DOHH2 (cell line): ENCODE measurements at regions not wholly inside any gene's neighbourhood (a gene's known extent, or its start where the extent isn't known, plus 50 kb on each side); places are given as distances from the start of the nearest gene placed in this dataset.

ENCODE experiments used
- H3F3A ChIP-seq: fragments of 200-600 bp; sonication (generic), shearing (Covaris generic); 2 replicates; pipeline ENCODE4 v1.6.0; 2016; ENCODE audit warnings: antibody characterized with exemption, mild to moderate bottlenecking; ENCODE audit not compliant: control insufficient read depth, insufficient read depth
- H3K27ac ChIP-seq: fragments of 200-600 bp; sonication (generic); 2 replicates; pipeline ENCODE4 v1.5.1; 2014; ENCODE audit warnings: low read depth, mild to moderate bottlenecking, low read length, moderate library complexity
- H3K27me3 ChIP-seq: fragments of 200-600 bp; sonication (generic); 2 replicates; pipeline ENCODE4 v1.6.1; 2014; ENCODE audit warnings: mild to moderate bottlenecking, low read length, mixed read lengths; ENCODE audit not compliant: control insufficient read depth
- H3K36me3 ChIP-seq: fragments of 200-600 bp; sonication (generic); 2 replicates; pipeline ENCODE4 v1.6.1; 2014; ENCODE audit warnings: mild to moderate bottlenecking, low read length, moderate library complexity, mixed read lengths; ENCODE audit not compliant: control insufficient read depth
- H3K4me1 ChIP-seq: fragments of 200-600 bp; sonication (generic); 2 replicates; pipeline ENCODE4 v1.6.1; 2014; ENCODE audit warnings: mild to moderate bottlenecking, low read length, mixed read lengths; ENCODE audit not compliant: control insufficient read depth
- H3K4me2 ChIP-seq: fragments of 200-600 bp; sonication (generic); 2 replicates; pipeline ENCODE4 v1.6.0; 2014; ENCODE audit warnings: mild to moderate bottlenecking, low read length, moderate library complexity
- H3K4me3 ChIP-seq: fragments of 200-600 bp; sonication (generic); 2 replicates; pipeline ENCODE4 v1.5.1; 2014; ENCODE audit warnings: mild to moderate bottlenecking, low read length, mixed read lengths
- H3K79me2 ChIP-seq: fragments of 200-600 bp; sonication (generic); 2 replicates; pipeline ENCODE4 v1.6.1; 2014; ENCODE audit warnings: mild to moderate bottlenecking, low read length, mixed read lengths; ENCODE audit not compliant: control insufficient read depth
- H3K9me2 ChIP-seq: fragments of 200-600 bp; sonication (generic); replicated peaks from 2 replicates; pipeline ENCODE4 v1.6.1; 2014; ENCODE audit warnings: mild to moderate bottlenecking, low read length, mixed read lengths; ENCODE audit not compliant: control insufficient read depth
- H3K9me3 ChIP-seq: fragments of 200-600 bp; sonication (generic); 2 replicates; pipeline ENCODE4 v1.6.1; 2014; ENCODE audit warnings: antibody characterized with exemption, low read length, mixed read lengths; ENCODE audit not compliant: control insufficient read depth, insufficient read depth
- H4K20me1 ChIP-seq: fragments of 200-600 bp; sonication (generic); 2 replicates; pipeline ENCODE4 v1.6.0; 2014; ENCODE audit warnings: low read depth, mild to moderate bottlenecking, antibody characterized with exemption, low read length, moderate library complexity; ENCODE audit not compliant: control insufficient read depth, insufficient read depth
- EZH2phosphoT487 ChIP-seq: fragments of 200-600 bp; sonication (generic); IDR thresholded peaks from 2 replicates; pipeline ENCODE4 v1.6.1; 2017; ENCODE audit warnings: borderline replicate concordance, mild to moderate bottlenecking, antibody characterized with exemption, low read length, moderate library complexity, mixed read lengths
- TF ChIP-seq, protein P1 (sequence below): fragments of 200-600 bp; sonication (generic); IDR thresholded peaks from one replicate; pipeline ENCODE4 v1.5.1; 2014; ENCODE audit warnings: antibody characterized with exemption, mild to moderate bottlenecking, low read depth, low read length; ENCODE audit not compliant: poor library complexity, severe bottlenecking

DNA sequence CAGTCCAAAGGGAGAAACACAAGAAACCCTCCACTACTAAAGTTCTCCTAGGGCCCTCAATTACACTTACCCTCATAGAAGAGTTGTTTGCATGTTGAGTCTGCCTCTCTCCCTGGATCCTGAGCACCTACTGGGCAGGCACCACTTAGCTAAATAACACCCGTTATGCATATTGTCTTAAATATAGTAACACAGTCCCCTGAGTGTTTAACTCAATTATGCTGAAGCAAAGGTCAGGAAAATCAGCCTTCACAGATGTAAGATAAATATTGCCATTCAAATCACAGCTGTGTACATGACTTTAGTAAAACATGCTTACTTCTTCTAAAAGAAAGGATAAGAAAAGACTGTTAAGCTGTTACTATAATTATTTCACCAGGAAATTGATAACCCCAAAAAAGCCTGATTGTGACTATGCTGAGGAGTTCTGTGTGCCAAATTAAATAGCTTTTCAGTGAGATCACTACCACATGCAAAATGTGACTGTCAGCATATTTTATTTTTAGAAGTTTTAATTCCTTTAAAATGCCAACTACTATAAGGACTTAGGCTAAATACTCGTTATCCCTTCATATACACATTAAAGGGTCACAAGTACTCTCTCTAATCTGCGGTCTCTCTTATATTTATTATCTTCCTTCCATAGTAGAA is 733.9 kb upstream of the PHF14 start:
- no peaks in the 10 kb centered on the region for H3K9me3 ChIP-seq
- no peak overlapping the region for H3K4me3 ChIP-seq
- no peak overlapping the region for H3K4me2 ChIP-seq
- no peaks in the 10 kb centered on the region for H3K36me3 ChIP-seq
- H3K9me2 ChIP-seq: no peaks in the 10 kb centered on the region
- no peaks in the 10 kb centered on the region for H3K27me3 ChIP-seq
- H3K79me2 ChIP-seq: no peaks in the 10 kb centered on the region
- no peaks in the 10 kb centered on the region for H3K4me1 ChIP-seq
- TF ChIP-seq, protein P1, sequence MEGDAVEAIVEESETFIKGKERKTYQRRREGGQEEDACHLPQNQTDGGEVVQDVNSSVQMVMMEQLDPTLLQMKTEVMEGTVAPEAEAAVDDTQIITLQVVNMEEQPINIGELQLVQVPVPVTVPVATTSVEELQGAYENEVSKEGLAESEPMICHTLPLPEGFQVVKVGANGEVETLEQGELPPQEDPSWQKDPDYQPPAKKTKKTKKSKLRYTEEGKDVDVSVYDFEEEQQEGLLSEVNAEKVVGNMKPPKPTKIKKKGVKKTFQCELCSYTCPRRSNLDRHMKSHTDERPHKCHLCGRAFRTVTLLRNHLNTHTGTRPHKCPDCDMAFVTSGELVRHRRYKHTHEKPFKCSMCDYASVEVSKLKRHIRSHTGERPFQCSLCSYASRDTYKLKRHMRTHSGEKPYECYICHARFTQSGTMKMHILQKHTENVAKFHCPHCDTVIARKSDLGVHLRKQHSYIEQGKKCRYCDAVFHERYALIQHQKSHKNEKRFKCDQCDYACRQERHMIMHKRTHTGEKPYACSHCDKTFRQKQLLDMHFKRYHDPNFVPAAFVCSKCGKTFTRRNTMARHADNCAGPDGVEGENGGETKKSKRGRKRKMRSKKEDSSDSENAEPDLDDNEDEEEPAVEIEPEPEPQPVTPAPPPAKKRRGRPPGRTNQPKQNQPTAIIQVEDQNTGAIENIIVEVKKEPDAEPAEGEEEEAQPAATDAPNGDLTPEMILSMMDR: no peak
- TF ChIP-seq EZH2phosphoT487: no peak
- no peak overlapping the region for H3K27ac ChIP-seq
- H3F3A ChIP-seq: no peaks in the 10 kb centered on the region
- H4K20me1 ChIP-seq: no peaks in the 10 kb centered on the region

DNA sequence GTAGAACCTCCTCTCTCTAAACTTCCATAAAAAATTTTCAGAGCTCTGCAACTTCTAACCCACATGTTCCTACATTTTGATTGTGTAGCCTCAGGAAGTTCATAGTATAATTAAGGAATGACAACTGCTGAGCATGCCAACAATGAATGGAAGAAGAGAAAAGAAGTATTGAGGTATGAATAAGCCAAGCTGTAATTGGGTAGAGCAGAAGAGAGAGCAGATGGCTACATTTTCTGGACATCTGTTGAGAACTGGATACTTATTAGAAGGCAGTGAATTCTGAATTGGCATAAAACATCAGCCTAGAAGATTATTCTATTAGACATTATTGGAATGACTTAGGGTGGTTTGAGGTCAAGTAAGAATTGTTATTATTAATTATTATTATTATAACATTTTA is 728.3 kb upstream of the PHF14 start:
- Histone ChIP-seq H3K4me2 (no peak overlapping the region), H3K36me3 (no peaks in the 10 kb centered on the region), H3K27me3 (no peaks in the 10 kb centered on the region), H3K79me2 (no peaks in the 10 kb centered on the region), H3K9me3 (peaks cover 17% of the 10 kb centered on the region; the same call in 1 of the 2 replicates), H3K4me3 (no peak overlapping the region), H4K20me1 (no peaks in the 10 kb centered on the region), H3K27ac (no peak overlapping the region), H3K9me2 (no peaks in the 10 kb centered on the region), H3F3A (no peaks in the 10 kb centered on the region), H3K4me1 (no peaks in the 10 kb centered on the region)
- TF ChIP-seq EZH2phosphoT487: no peak
- TF ChIP-seq, protein P1: no peak

DNA sequence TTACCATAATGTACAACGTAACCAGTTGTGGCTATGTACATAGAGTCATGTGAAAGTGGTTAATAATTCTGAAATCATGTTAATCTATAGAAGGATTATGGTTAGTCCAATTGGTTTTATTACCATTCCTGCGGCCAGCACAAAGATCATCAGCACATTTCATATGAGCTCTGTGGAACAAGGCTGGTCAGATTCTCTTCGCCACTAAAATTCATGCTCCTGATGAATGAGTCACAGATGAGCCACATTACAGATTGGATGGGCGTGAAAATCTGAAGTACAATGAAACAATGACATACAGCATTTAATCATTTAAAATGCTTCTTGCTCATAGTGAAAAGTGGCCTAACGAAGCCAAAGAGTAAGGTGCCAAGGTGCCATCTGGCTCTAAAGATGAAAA is 716.2 kb upstream of the PHF14 start:
- Histone ChIP-seq H3K36me3 (no peaks in the 10 kb centered on the region), H3K27me3 (no peaks in the 10 kb centered on the region), H3K9me3 (0 out of 2 replicates have a peak, but pooled peaks cover 2% of the 10 kb centered on the region), H3K79me2 (no peaks in the 10 kb centered on the region), H3K9me2 (no peaks in the 10 kb centered on the region), H3K4me3 (no peak overlapping the region), H3K27ac (no peak overlapping the region), H3K4me1 (no peaks in the 10 kb centered on the region), H3K4me2 (no peak overlapping the region), H3F3A (no peaks in the 10 kb centered on the region), H4K20me1 (no peaks in the 10 kb centered on the region)
- TF ChIP-seq, protein P1: no peak
- no peak for TF ChIP-seq EZH2phosphoT487

DNA sequence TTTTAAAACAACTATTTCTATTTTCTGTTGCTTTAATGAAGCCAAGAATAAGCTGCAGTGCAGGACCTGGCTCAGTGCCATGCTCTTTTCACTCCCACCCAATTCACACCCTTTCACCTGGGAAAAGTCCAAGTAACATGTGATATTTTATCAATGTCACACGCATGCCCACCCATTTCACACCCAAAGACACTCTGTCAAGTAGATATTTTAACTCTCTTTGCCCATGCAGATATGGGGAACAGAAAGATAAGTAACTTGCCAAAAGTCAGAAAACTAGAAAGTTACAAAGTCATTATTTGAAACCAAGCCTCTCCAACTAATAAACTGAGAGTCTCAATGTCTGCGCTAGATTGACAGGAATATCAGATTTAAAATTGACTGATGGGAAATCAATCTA is 706.7 kb upstream of the PHF14 start:
- TF ChIP-seq, protein P1: no peak
- no peak for TF ChIP-seq EZH2phosphoT487
- Histone ChIP-seq H3K27me3 (no peaks in the 10 kb centered on the region), H3K4me3 (no peak overlapping the region), H4K20me1 (no peaks in the 10 kb centered on the region), H3K4me1 (no peaks in the 10 kb centered on the region), H3K79me2 (no peaks in the 10 kb centered on the region), H3K9me2 (no peaks in the 10 kb centered on the region), H3K9me3 (no peaks in the 10 kb centered on the region), H3K4me2 (no peak overlapping the region), H3K27ac (no peak overlapping the region), H3F3A (no peaks in the 10 kb centered on the region), H3K36me3 (no peaks in the 10 kb centered on the region)
